Left ventricle myocardium inferior (tissue), 1 donor: ENCODE measurements at regions not wholly inside any gene's neighbourhood (a gene's known extent, or its start where the extent isn't known, plus 50 kb on each side); places are given as distances from the start of the nearest gene placed in this dataset.

Experiments used
- DNase-seq: peaks from one replicate; pipeline ENCODE4 v3.0.0-alpha.2; 2020
- H3K27ac ChIP-seq: fragments of 200-600 bp; replicated peaks from 2 replicates; pipeline ENCODE4 v1.8.0; 2021
- H3K27me3 ChIP-seq: fragments of 200-600 bp; 2 replicates; pipeline ENCODE4 v1.8.0; 2021; ENCODE audit warnings: low read depth
- H3K36me3 ChIP-seq: fragments of 200-600 bp; 2 replicates; pipeline ENCODE4 v1.8.0; 2021
- H3K4me1 ChIP-seq: fragments of 200-600 bp; 2 replicates; pipeline ENCODE4 v1.8.0; 2021
- H3K4me3 ChIP-seq: fragments of 200-600 bp; 2 replicates; pipeline ENCODE4 v1.8.0; 2021; ENCODE audit warnings: mild to moderate bottlenecking, moderate library complexity
- H3K9me3 ChIP-seq: fragments of 200-600 bp; replicated peaks from 2 replicates; pipeline ENCODE4 v1.8.0; 2021
- CTCF ChIP-seq: fragments of 200-600 bp; IDR thresholded peaks from 2 replicates; pipeline ENCODE4 v1.8.0; 2021; ENCODE audit warnings: antibody characterized with exemption, mild to moderate bottlenecking, borderline replicate concordance
- intact Hi-C: fragments of 100-400 bp; cut with micrococcal nuclease; formaldehyde crosslinking; loops from one replicate; pipeline ENCODE4 v1.11.0; 2022
- donor health status: DM: no; HTN: yes; CAD: no; lungs with severe emphysema.

- no peak for DNase-seq
- no peak for TF ChIP-seq CTCF
- no peaks in the 10 kb centered on the region for H3K9me3 ChIP-seq
- no peak overlapping the region for H3K4me3 ChIP-seq
- peaks cover 11% of the 10 kb centered on the region for H3K4me1 ChIP-seq
- H3K27me3 ChIP-seq: no peaks in the 10 kb centered on the region
- no peak overlapping the region for H3K27ac ChIP-seq
- intact Hi-C loops: no loop called here
- H3K36me3 ChIP-seq: no peaks in the 10 kb centered on the region
Measured at GRCh38 chr2:217703999-217704398, 298.8 kb downstream of the TNS1 start.

GRCh38 chr2:217703102-217703501, 299.7 kb downstream of the TNS1 start:
- H3K27me3 ChIP-seq: no peaks in the 10 kb centered on the region
- intact Hi-C loops: no loop called here
- no peak for TF ChIP-seq CTCF
- H3K36me3 ChIP-seq: no peaks in the 10 kb centered on the region
- H3K4me3 ChIP-seq: no peak overlapping the region
- no peak for DNase-seq
- H3K4me1 ChIP-seq: peaks cover 11% of the 10 kb centered on the region
- no peaks in the 10 kb centered on the region for H3K9me3 ChIP-seq
- no peak overlapping the region for H3K27ac ChIP-seq

GRCh38 chr2:217701622-217702021, 301.2 kb downstream of the TNS1 start:
- Histone ChIP-seq H3K4me1 (no peaks in the 10 kb centered on the region), H3K9me3 (no peaks in the 10 kb centered on the region), H3K27ac (no peak overlapping the region), H3K36me3 (no peaks in the 10 kb centered on the region), H3K27me3 (no peaks in the 10 kb centered on the region), H3K4me3 (no peak overlapping the region)
- DNase-seq: no peak
- intact Hi-C loops: no loop called here
- no peak for TF ChIP-seq CTCF

GRCh38 chr2:217698691-217699090, 304.1 kb downstream of the TNS1 start:
- no peak overlapping the region for H3K27ac ChIP-seq
- H3K27me3 ChIP-seq: no peaks in the 10 kb centered on the region
- no peaks in the 10 kb centered on the region for H3K9me3 ChIP-seq
- no peaks in the 10 kb centered on the region for H3K36me3 ChIP-seq
- TF ChIP-seq CTCF: no peak
- H3K4me3 ChIP-seq: no peak overlapping the region
- intact Hi-C loops: no loop called here
- DNase-seq: no peak
- H3K4me1 ChIP-seq: no peaks in the 10 kb centered on the region

GRCh38 chr2:217695033-217695520, 307.7 kb downstream of the TNS1 start:
- no peaks in the 10 kb centered on the region for H3K9me3 ChIP-seq
- H3K27me3 ChIP-seq: no peaks in the 10 kb centered on the region
- no peaks in the 10 kb centered on the region for H3K36me3 ChIP-seq
- intact Hi-C loops: no loop called here
- no peak overlapping the region for H3K27ac ChIP-seq
- H3K4me1 ChIP-seq: no peaks in the 10 kb centered on the region
- TF ChIP-seq CTCF: no peak
- DNase-seq: no peak
- no peak overlapping the region for H3K4me3 ChIP-seq

- intact Hi-C loops: no loop called here
- Histone ChIP-seq H3K27ac (no peak overlapping the region), H3K9me3 (no peaks in the 10 kb centered on the region), H3K4me3 (no peak overlapping the region), H3K36me3 (no peaks in the 10 kb centered on the region), H3K4me1 (no peaks in the 10 kb centered on the region), H3K27me3 (no peaks in the 10 kb centered on the region)
- DNase-seq: no peak
- no peak for TF ChIP-seq CTCF
Measured at GRCh38 chr2:217694291-217694690, 308.5 kb downstream of the TNS1 start.
